ENCODE measurements at regions not wholly inside any gene's neighbourhood (a gene's known extent, or its start where the extent isn't known, plus 50 kb on each side); places are given as distances from the start of the nearest gene placed in this dataset.

DNA sequence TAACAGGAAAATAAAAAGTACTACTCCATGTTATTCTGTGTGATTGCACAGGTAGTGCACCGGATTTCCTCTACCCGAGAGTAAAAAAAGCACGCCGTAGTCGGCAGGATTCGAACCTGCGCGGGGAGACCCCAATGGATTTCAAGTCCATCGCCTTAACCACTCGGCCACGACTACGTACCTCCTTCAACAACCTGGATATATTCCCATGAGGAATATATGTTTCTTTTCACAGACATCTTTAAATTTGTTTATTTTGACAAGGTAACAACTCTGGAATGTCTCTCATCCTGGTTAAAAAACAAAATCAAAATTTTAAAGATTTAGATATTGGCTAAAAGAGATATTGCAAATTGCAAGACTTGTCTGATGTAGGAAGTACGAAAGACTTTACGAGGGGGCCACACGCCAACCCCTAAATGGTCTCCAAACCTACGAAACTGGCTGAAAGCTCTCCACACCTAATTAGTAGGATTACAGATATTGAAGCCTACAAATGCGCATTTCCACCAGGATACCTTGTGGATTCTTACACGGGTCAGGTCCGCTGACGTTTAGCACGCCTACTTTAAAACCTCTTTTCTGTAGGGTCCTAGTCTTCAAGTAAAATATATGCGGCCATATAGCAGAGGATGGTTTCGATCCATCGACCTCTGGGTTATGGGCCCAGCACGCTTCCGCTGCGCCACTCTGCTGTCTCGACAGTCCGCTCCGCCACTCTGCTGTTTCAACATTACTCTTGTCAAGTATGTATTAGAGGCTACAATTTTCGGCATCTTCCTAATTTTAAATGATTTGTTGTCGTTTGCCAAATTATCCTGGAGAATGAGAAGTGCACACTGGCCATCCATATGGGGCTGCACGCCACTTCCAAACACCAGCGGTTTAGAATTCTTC, 52.2 kb upstream of the BTN3A2 start:
- no peak for DNase-seq (ENCODE audit: low spot score)
